Amygdala (tissue), 56 donors: ENCODE measurements at regions not wholly inside any gene's neighbourhood (a gene's known extent, or its start where the extent isn't known, plus 50 kb on each side); places are given as distances from the start of the nearest gene placed in this dataset.
A peak's percentile ranks its signal among the peaks of the same experiment; 100 is the strongest.
"Not testable (repeated sequence)": the region's sequence is repeated elsewhere in the genome, so short reads cannot be mapped to it uniquely, and the experiment has no call there.

ENCODE experiments used
- DNase-seq, 56 donors: peaks; one replicate each; lab custom pipeline; 2025; lab: John Stamatoyannopoulos, UW

GRCh38 chr3:36063992-36064391, 316.3 kb upstream of the STAC start:
- DNase-seq = no peak

GRCh38 chr3:36065321-36065720, 315.0 kb upstream of the STAC start:
- peak in 2 of 56 donors; percentile 0 to 10 for DNase-seq

- DNase-seq = no peak
Measured at GRCh38 chr3:36075491-36075890, 304.8 kb upstream of the STAC start.

- DNase-seq = no peak
Measured at GRCh38 chr3:36077320-36077719, 303.0 kb upstream of the STAC start.

GRCh38 chr3:36082958-36083357, 297.3 kb upstream of the STAC start:
- not testable (repeated sequence) for DNase-seq

- DNase-seq = no peak
Measured at GRCh38 chr3:36095238-36095637, 285.1 kb upstream of the STAC start.

GRCh38 chr3:36097209-36097608, 283.1 kb upstream of the STAC start:
- DNase-seq = no peak

GRCh38 chr3:36114353-36114752, 266.0 kb upstream of the STAC start:
- DNase-seq = no peak

- no peak for DNase-seq
Measured at GRCh38 chr3:36124118-36124796, 256.0 kb upstream of the STAC start.

GRCh38 chr3:36132214-36132613, 248.1 kb upstream of the STAC start:
- no peak for DNase-seq

GRCh38 chr3:36135863-36136262, 244.4 kb upstream of the STAC start:
- no peak for DNase-seq

- DNase-seq = no peak
Measured at GRCh38 chr3:36142746-36143145, 237.6 kb upstream of the STAC start.

- no peak for DNase-seq
Measured at GRCh38 chr3:36146404-36146803, 233.9 kb upstream of the STAC start.

- no peak for DNase-seq
Measured at GRCh38 chr3:36147934-36148558, 232.3 kb upstream of the STAC start.

- no peak for DNase-seq
Measured at GRCh38 chr3:36149447-36149865, 230.8 kb upstream of the STAC start.

GRCh38 chr3:36155515-36155914, 224.8 kb upstream of the STAC start:
- DNase-seq = no peak

GRCh38 chr3:36164400-36164799, 215.9 kb upstream of the STAC start:
- DNase-seq = no peak

GRCh38 chr3:36165509-36166290, 214.6 kb upstream of the STAC start:
- DNase-seq = no peak

- DNase-seq = no peak
Measured at GRCh38 chr3:36166477-36166876, 213.8 kb upstream of the STAC start.

GRCh38 chr3:36172699-36173098, 207.6 kb upstream of the STAC start:
- DNase-seq = no peak

- no peak for DNase-seq
Measured at GRCh38 chr3:36175113-36175812, 205.0 kb upstream of the STAC start.
